Ishikawa (cell line): ENCODE measurements at regions not wholly inside any gene's neighbourhood (a gene's known extent, or its start where the extent isn't known, plus 50 kb on each side); places are given as distances from the start of the nearest gene placed in this dataset.

Source experiments
- CEBPB ChIP-seq: IDR thresholded peaks from 2 replicates; pipeline ENCODE4 v1.6.1; 2012
- EGR1 ChIP-seq: IDR thresholded peaks from 2 replicates; pipeline ENCODE4 v1.6.1; 2012
- EP300 ChIP-seq: IDR thresholded peaks from 2 replicates; pipeline ENCODE4 v1.6.1; 2012; ENCODE audit warnings: borderline replicate concordance
- FOXM1 ChIP-seq: IDR thresholded peaks from 2 replicates; pipeline ENCODE4 v1.6.1; 2012; ENCODE audit warnings: low read depth, borderline replicate concordance
- NFIC ChIP-seq: IDR thresholded peaks from 2 replicates; pipeline ENCODE4 v1.6.1; 2012
- REST ChIP-seq: IDR thresholded peaks from 2 replicates; pipeline ENCODE4 v1.6.1; 2012; ENCODE audit warnings: low read depth, mild to moderate bottlenecking
- YY1 ChIP-seq: IDR thresholded peaks from 2 replicates; pipeline ENCODE4 v1.6.1; 2012; ENCODE audit warnings: low read depth

- TF ChIP-seq REST, result no peak
- no peak for TF ChIP-seq EGR1
- TF ChIP-seq CEBPB, result no peak
- no peak for TF ChIP-seq FOXM1
- no peak for TF ChIP-seq EP300
- TF ChIP-seq NFIC, result no peak
- no peak for TF ChIP-seq YY1
Observed at GRCh38 chr6:166870602-166871208, 85.6 kb downstream of the RNASET2 start.
